ENCODE measurements at regions not wholly inside any gene's neighbourhood (a gene's known extent, or its start where the extent isn't known, plus 50 kb on each side); places are given as distances from the start of the nearest gene placed in this dataset.
"Not testable (repeated sequence)": the region's sequence is repeated elsewhere in the genome, so short reads cannot be mapped to it uniquely, and the experiment has no call there.

DNA sequence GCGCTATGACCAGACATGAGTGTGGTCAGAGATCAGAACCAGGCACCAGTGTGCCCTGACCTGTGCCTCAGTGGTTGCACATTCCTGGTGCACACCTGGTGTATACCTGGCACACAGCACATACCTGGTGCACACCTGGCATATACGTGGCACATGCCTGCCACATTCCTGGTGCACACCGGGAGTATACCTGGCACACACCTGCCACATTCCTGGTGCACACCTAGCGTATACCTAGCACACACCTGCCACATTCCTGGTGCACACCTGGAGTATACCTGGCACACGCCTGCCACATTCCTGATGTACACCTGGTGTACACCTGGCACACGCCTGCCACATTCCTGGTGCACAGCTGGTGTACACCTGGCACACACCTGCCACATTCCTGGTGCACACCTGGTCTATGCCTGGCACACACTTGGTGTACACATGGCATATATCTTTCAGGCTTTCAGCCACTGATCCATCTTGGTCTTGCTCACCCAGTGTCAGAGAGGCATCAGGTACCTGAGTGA lies 61.3 kb upstream of the ADGRL1 start:
- in situ Hi-C loops (cut with MboI; ENCODE audit: low sequenced_read_pairs, unreplicated experiment) = no loop called here
- DNase-seq (ENCODE audit: low spot score) = no peak
- TF ChIP-seq, protein P1, sequence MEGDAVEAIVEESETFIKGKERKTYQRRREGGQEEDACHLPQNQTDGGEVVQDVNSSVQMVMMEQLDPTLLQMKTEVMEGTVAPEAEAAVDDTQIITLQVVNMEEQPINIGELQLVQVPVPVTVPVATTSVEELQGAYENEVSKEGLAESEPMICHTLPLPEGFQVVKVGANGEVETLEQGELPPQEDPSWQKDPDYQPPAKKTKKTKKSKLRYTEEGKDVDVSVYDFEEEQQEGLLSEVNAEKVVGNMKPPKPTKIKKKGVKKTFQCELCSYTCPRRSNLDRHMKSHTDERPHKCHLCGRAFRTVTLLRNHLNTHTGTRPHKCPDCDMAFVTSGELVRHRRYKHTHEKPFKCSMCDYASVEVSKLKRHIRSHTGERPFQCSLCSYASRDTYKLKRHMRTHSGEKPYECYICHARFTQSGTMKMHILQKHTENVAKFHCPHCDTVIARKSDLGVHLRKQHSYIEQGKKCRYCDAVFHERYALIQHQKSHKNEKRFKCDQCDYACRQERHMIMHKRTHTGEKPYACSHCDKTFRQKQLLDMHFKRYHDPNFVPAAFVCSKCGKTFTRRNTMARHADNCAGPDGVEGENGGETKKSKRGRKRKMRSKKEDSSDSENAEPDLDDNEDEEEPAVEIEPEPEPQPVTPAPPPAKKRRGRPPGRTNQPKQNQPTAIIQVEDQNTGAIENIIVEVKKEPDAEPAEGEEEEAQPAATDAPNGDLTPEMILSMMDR (IDR thresholded peaks at IDR 0.05; ENCODE audit: borderline replicate concordance, control extremely low read depth, extremely low read depth, insufficient read depth, missing control alignments) = no peak

- in situ Hi-C loops (cut with MboI; ENCODE audit: low sequenced_read_pairs, unreplicated experiment); DNase-seq (ENCODE audit: low spot score): not testable (repeated sequence)
These were observed 60.2 kb upstream of the ADGRL1 start for GRCh38 chr19:14266208-14266607.

DNA sequence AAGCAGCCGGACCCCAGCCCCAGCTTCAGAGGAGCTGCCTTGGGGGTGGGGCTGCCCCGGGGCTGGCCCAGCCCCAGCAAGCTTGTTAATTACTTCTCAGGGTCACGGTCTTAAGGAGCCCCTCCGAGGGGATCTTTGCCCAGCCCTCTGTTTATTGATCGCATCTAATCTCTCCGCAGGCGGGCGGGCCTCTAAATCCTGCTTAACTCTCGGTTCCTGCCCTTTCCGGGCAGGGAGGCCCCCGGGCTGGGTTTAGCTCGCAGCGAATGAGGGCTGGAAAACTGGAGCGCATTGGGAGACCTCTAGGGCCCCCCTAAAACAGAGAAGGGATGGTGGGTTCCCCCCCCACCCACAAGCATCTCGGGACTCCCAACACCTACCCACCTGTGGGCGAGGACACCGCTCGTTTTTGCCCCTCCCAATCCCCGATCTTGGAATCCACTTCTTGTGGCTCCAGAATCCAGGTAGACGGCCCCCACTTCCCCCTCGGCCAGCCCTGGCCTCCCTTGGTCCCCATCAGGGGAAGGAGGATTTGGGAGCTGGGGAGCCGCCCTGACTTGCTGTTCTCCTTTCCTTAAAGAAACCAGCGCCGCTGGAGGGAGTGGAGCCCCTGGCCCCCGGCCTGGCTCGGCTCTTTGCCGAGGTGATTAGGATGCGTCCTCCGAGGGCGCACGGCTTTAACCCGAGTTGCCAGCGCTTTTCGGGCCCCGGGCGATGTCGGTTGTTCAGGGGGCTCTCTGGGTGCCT lies 59.5 kb upstream of the ADGRL1 start:
- DNase-seq (ENCODE audit: low spot score) = no peak
- in situ Hi-C loops (cut with MboI; ENCODE audit: low sequenced_read_pairs, unreplicated experiment) = no loop called here
- TF ChIP-seq, protein P1 (IDR thresholded peaks at IDR 0.05; ENCODE audit: borderline replicate concordance, control extremely low read depth, extremely low read depth, insufficient read depth, missing control alignments) = no peak

DNA sequence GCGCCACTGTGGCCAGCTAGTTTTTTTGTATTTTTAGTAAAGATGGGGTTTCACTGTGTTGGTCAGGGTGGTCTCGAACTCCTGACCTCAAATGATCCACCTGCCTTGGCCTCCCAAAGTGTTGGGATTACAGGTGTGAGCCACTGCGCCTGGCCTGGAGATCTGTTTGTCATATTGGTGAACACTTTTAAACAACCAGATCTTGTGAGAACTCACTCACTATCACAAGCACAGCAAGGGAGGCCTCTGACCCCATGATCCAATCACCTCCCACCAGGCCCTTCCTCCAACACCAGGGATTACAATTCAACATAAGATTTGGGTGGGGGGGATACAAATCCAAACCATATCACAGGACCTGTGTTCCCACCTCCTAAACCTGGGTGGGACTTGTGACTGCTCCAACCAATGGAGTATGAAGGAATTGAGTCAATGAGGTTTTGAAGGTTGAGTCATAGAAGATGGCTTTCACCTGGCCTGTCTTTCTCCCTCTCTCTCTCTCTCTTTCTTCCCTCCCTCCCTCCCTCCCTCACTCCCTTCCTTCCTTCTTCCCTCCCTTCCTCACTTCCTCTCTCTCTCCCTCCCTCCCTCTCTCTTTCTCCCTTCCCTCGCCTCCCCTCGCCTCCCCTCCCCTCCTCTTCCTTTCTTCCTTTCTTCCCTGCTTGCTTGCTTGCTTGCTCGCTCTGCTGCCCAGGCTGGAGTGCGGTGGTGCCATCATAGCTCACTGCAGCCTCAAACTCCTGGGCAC lies 50.1 kb upstream of the ADGRL1 start:
- in situ Hi-C loops (cut with MboI; ENCODE audit: low sequenced_read_pairs, unreplicated experiment); DNase-seq (ENCODE audit: low spot score): not testable (repeated sequence)

All from GM13976 (cell line).